HCT116 (cell line): ENCODE measurements at regions not wholly inside any gene's neighbourhood (a gene's known extent, or its start where the extent isn't known, plus 50 kb on each side); places are given as distances from the start of the nearest gene placed in this dataset.

Experiments used
- CTCF ChIP-seq, 3 experiments: fragments of 200-600 bp in 1 of 3; sonication (generic) in 1 of 3; IDR thresholded peaks in 2 of 3; conservative IDR thresholded peaks in 1 of 3; 2 replicates each; pipeline ENCODE4 v1.5.1; 2012 to 2017; ENCODE audit warnings: low read depth in 2 of 3, low read length in 2 of 3, antibody characterized with exemption in 1 of 3, borderline replicate concordance in 1 of 3, control low read depth in 1 of 3, mild to moderate bottlenecking in 1 of 3, mixed read lengths in 1 of 3, mixed run types in 1 of 3, moderate library complexity in 1 of 3; ENCODE audit not compliant: insufficient read depth in 1 of 3
- EZH2 ChIP-seq: fragments of 200-600 bp; sonication (generic); IDR thresholded peaks from 2 replicates; pipeline ENCODE4 v1.6.1; 2017; ENCODE audit warnings: antibody characterized with exemption, mixed run types
- POLR2A ChIP-seq: IDR thresholded peaks from 2 replicates; pipeline ENCODE4 v1.7.0; 2011; ENCODE audit warnings: borderline replicate concordance; ENCODE audit not compliant: insufficient read depth, insufficient read length; ENCODE audit errors: extremely low read depth
- POLR2AphosphoS5 ChIP-seq: IDR thresholded peaks from 2 replicates; pipeline ENCODE4 v1.6.1; 2011; ENCODE audit warnings: mild to moderate bottlenecking, low read depth, low read length, moderate library complexity
- REST ChIP-seq: IDR thresholded peaks from 2 replicates; pipeline ENCODE4 v1.6.1; 2012; ENCODE audit warnings: low read depth
- ZNF274 ChIP-seq: fragments of 200-500 bp; sonication (Bioruptor generic); IDR thresholded peaks from 2 replicates; pipeline ENCODE4 v1.6.1; 2014; ENCODE audit warnings: mild to moderate bottlenecking, low read depth, low read length, inconsistent platforms

GRCh38 chr10:90560331-90560730 is 297.5 kb downstream of the HTR7 start:
- TF ChIP-seq REST (no peak), EZH2 (no peak), ZNF274 (no peak), POLR2AphosphoS5 (no peak), POLR2A (no peak), CTCF (IDR thresholded peaks at IDR 0.05 in 2 of 3, conservative IDR thresholded peaks at IDR 0.05 in 1 of 3; ENCODE audit: borderline replicate concordance in 1 of 3, insufficient read depth in 1 of 3, low read depth in 2 of 3, low read length in 2 of 3) (no peak)
